ENCODE measurements at regions not wholly inside any gene's neighbourhood (a gene's known extent, or its start where the extent isn't known, plus 50 kb on each side); places are given as distances from the start of the nearest gene placed in this dataset.
"Not testable (repeated sequence)": the region's sequence is repeated elsewhere in the genome, so short reads cannot be mapped to it uniquely, and the experiment has no call there.

GRCh38 chr4:12445711-12446235 lies 1017.1 kb upstream of the HS3ST1 start:
- Histone ChIP-seq H3K9ac (ENCODE audit: low read length) (no peak overlapping the region), H3K27ac (ENCODE audit: low read length) (no peak overlapping the region), H3K4me2 (ENCODE audit: low read length) (no peak overlapping the region), H3K9me2 (replicated peaks; ENCODE audit: low read length) (no peaks in the 10 kb centered on the region), H2AFZ (ENCODE audit: low read length) (no peak overlapping the region), H3F3A (ENCODE audit: low read length, unreplicated experiment) (no peaks in the 10 kb centered on the region), H3K9me3 (ENCODE audit: low read length) (no peaks in the 10 kb centered on the region), H3K79me2 (ENCODE audit: low read length) (no peaks in the 10 kb centered on the region), H3K4me3 (ENCODE audit: low read length) (no peak overlapping the region), H4K20me1 (ENCODE audit: low read length) (no peaks in the 10 kb centered on the region), H3K36me3 (ENCODE audit: low read depth, low read length) (no peaks in the 10 kb centered on the region), H3K27me3 (ENCODE audit: low read length) (no peaks in the 10 kb centered on the region), H3K4me1 (ENCODE audit: insufficient read depth, low read length) (no peaks in the 10 kb centered on the region)
- no peak for TF ChIP-seq CTCF (conservative IDR thresholded peaks at IDR 0.05; ENCODE audit: low read depth, low read length)
- no peak for TF ChIP-seq EZH2phosphoT487 (IDR thresholded peaks at IDR 0.05; ENCODE audit: borderline replicate concordance, low read length)
- no peak for TF ChIP-seq EZH2 (IDR thresholded peaks at IDR 0.05; ENCODE audit: low read length, unreplicated experiment)
- ChIA-PET POLR2A (ENCODE audit: unreplicated experiment) (no interaction called here), CTCF (no interaction called here)
- intact Hi-C loops (cut with micrococcal nuclease), result no loop called here
- ATAC-seq (no peak), DNase-seq (no peak)
- no TSS peak for BruUV-seq (replicated peaks)

- no TSS peak for BruUV-seq (replicated peaks)
- Histone ChIP-seq H3K27ac (ENCODE audit: low read length) (no peak overlapping the region), H3K36me3 (ENCODE audit: low read depth, low read length) (no peaks in the 10 kb centered on the region), H3F3A (ENCODE audit: low read length, unreplicated experiment) (no peaks in the 10 kb centered on the region), H2AFZ (ENCODE audit: low read length) (no peak overlapping the region), H3K27me3 (ENCODE audit: low read length) (no peaks in the 10 kb centered on the region), H3K4me3 (ENCODE audit: low read length) (no peak overlapping the region), H3K4me2 (ENCODE audit: low read length) (no peak overlapping the region), H3K9me3 (ENCODE audit: low read length) (no peaks in the 10 kb centered on the region), H3K4me1 (ENCODE audit: insufficient read depth, low read length) (no peaks in the 10 kb centered on the region), H3K9ac (ENCODE audit: low read length) (no peak overlapping the region), H3K9me2 (replicated peaks; ENCODE audit: low read length) (no peaks in the 10 kb centered on the region), H3K79me2 (ENCODE audit: low read length) (no peaks in the 10 kb centered on the region), H4K20me1 (ENCODE audit: low read length) (no peaks in the 10 kb centered on the region)
- DNase-seq (no peak), ATAC-seq (no peak)
- POLR2A ChIA-PET (ENCODE audit: unreplicated experiment), result no interaction called here
- intact Hi-C loops (cut with micrococcal nuclease), result no loop called here
- CTCF ChIA-PET, result no interaction called here
- no peak for TF ChIP-seq CTCF (conservative IDR thresholded peaks at IDR 0.05; ENCODE audit: low read depth, low read length)
- TF ChIP-seq EZH2 (IDR thresholded peaks at IDR 0.05; ENCODE audit: low read length, unreplicated experiment), result no peak
- no peak for TF ChIP-seq EZH2phosphoT487 (IDR thresholded peaks at IDR 0.05; ENCODE audit: borderline replicate concordance, low read length)
Measured at GRCh38 chr4:12439633-12440305, 1011.1 kb upstream of the HS3ST1 start.

GRCh38 chr4:12431259-12431658 lies 1002.6 kb upstream of the HS3ST1 start:
- H3K4me3 ChIP-seq (ENCODE audit: low read length); H3K36me3 ChIP-seq (ENCODE audit: low read depth, low read length); H4K20me1 ChIP-seq (ENCODE audit: low read length); H3K79me2 ChIP-seq (ENCODE audit: low read length); H3K4me1 ChIP-seq (ENCODE audit: insufficient read depth, low read length); H3F3A ChIP-seq (ENCODE audit: low read length, unreplicated experiment); ATAC-seq; POLR2A ChIA-PET (ENCODE audit: unreplicated experiment); H3K27me3 ChIP-seq (ENCODE audit: low read length); H3K9me3 ChIP-seq (ENCODE audit: low read length); H2AFZ ChIP-seq (ENCODE audit: low read length); BruUV-seq (replicated peaks); CTCF ChIA-PET; H3K4me2 ChIP-seq (ENCODE audit: low read length); H3K9ac ChIP-seq (ENCODE audit: low read length); intact Hi-C loops (cut with micrococcal nuclease); H3K27ac ChIP-seq (ENCODE audit: low read length); H3K9me2 ChIP-seq (replicated peaks; ENCODE audit: low read length): not testable (repeated sequence)
- DNase-seq, result peak; percentile 4

Data from PC-3 (cell line).